Stimulated activated effector memory CD8-positive, alpha-beta T cell treated with anti-CD3 and anti-CD28 coated beads, Interleukin-12 subunit alpha, Interleukin-12 subunit beta, amount 100 ng/mL, for 72 hours (primary cell): ENCODE measurements at regions not wholly inside any gene's neighbourhood (a gene's known extent, or its start where the extent isn't known, plus 50 kb on each side); places are given as distances from the start of the nearest gene placed in this dataset.
"Not testable (repeated sequence)": the region's sequence is repeated elsewhere in the genome, so short reads cannot be mapped to it uniquely, and the experiment has no call there.

Experiments
- ATAC-seq: fragments of 150-1000 bp; cut with Tn5 transposase; 2 replicates; pipeline ENCODE4 v1.10.0; 2021
- DNase-seq, 2 donors: peaks; one replicate each; pipeline ENCODE4 v3.0.0; 2021 to 2022; ENCODE audit warnings: low spot score in 2 of 2
- H3K27ac Mint-ChIP-seq: one replicate; pipeline ENCODE4 v1.8.0; 2022; ENCODE audit warnings: mild to moderate bottlenecking, mixed read lengths
- H3K36me3 Mint-ChIP-seq: one replicate; pipeline ENCODE4 v1.8.0; 2022; ENCODE audit warnings: mild to moderate bottlenecking, mixed read lengths
- H3K4me1 Mint-ChIP-seq: one replicate; pipeline ENCODE4 v1.8.0; 2022; ENCODE audit warnings: mixed read lengths
- H3K4me3 Mint-ChIP-seq: one replicate; pipeline ENCODE4 v1.8.0; 2022; ENCODE audit warnings: mild to moderate bottlenecking, mixed read lengths
- H3K9me3 Mint-ChIP-seq: one replicate; pipeline ENCODE4 v1.8.0; 2022; ENCODE audit warnings: mixed read lengths

DNA sequence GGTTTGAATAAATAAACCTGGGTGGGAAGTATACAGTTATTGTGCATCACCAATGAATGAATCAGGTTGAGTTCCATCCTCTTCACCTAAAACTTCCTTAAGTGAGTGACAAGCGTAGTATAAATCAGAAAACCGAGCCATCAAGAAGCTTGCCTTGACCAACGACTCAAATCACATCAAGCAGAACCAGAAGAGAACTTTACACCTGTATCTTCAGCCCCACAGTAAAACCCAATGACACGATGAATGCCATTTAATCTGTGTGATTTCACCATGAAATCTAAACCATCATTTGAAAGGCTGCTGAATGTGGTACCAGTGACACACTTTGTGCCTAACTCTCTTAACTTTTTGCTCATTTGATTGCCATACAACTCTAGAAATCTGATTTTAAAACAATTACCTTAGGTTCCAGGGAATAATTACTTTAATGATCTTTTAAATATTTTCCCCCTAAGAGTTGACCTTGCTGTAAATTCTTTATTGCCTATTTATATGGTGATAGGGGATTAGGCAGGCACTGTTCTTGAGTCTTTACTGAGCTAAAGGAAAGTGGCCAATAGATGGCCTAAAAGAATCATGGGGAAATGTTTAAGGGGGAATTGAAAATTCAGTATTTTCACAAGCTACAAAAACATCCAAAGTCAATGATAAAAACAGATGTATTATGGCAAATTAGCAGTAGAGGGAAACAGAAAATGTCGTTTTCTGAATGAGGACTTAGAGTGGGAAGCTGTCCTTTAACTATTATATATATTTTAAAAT, 152.0 kb upstream of the EYA4 start:
- no peaks in the 10 kb centered on the region for H3K9me3 Mint-ChIP-seq
- no peak for DNase-seq
- no peak overlapping the region for H3K27ac Mint-ChIP-seq
- no peak overlapping the region for H3K4me3 Mint-ChIP-seq
- H3K4me1 Mint-ChIP-seq: no peaks in the 10 kb centered on the region
- H3K36me3 Mint-ChIP-seq: no peaks in the 10 kb centered on the region
- no peak for ATAC-seq

DNA sequence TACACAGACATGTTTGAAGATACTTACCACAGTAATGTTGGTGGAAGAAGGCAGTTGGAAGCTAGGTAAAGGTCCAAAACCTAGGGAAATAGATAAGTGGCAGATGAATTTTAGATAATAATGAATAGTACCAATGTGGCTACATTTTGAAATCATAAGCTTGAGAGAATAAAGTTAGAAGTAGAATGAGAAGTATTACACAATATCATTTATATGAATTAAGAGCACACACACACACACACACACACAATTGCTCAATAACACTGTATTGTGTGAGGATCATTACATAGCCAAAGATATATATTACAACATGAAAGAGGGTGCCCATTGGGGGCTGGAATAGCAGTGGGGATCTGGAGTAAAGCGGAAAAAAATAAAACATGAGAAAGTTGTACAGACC, 149.0 kb upstream of the EYA4 start:
- no peak for ATAC-seq
- peaks cover 5% of the 10 kb centered on the region for H3K9me3 Mint-ChIP-seq
- no peak for DNase-seq
- no peak overlapping the region for H3K4me3 Mint-ChIP-seq
- no peak overlapping the region for H3K27ac Mint-ChIP-seq
- no peaks in the 10 kb centered on the region for H3K4me1 Mint-ChIP-seq
- no peaks in the 10 kb centered on the region for H3K36me3 Mint-ChIP-seq

DNA sequence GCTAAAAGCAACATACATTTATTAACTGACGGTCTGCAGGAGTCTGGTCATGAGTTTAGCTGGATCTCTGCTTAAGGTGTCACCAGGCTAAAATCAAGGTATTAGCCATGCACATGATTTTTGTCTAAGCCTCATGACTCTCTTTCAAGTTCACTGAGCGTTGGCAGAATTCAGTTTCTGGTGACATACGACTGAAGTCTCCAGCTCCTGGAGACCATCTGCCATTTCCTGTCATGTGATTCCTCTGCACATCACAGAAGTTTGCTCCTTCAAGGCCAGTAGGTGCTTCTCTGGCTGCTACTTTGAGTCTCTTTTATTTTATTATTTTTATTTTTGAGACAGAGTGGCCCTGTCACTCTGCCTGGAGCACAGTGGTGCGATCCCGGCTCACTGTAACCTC, 148.4 kb upstream of the EYA4 start:
- no peak overlapping the region for H3K4me3 Mint-ChIP-seq
- no peak for DNase-seq
- no peaks in the 10 kb centered on the region for H3K4me1 Mint-ChIP-seq
- no peak overlapping the region for H3K27ac Mint-ChIP-seq
- H3K9me3 Mint-ChIP-seq: peaks cover 7% of the 10 kb centered on the region
- no peak for ATAC-seq
- no peaks in the 10 kb centered on the region for H3K36me3 Mint-ChIP-seq

DNA sequence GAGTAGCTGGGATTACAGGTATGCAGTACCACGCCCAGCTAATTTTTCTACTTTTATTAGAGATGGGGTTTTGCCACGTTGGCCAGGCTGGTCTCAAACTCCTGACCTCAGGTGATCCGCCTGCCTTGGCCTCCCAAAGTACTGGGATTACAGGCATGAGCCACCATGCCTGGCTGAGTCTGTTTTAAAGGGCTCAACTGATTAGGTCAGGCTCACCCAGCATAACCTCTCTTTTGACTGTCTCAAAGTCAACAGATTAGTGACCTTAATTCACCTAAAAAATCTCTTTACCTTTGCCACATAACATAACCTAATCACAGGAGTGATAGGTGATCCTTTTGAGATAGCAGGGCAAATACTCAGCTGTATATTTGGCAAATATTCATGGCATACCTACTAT, 147.9 kb upstream of the EYA4 start:
- H3K36me3 Mint-ChIP-seq, DNase-seq, H3K9me3 Mint-ChIP-seq, H3K4me3 Mint-ChIP-seq, H3K4me1 Mint-ChIP-seq, H3K27ac Mint-ChIP-seq, ATAC-seq: not testable (repeated sequence)

DNA sequence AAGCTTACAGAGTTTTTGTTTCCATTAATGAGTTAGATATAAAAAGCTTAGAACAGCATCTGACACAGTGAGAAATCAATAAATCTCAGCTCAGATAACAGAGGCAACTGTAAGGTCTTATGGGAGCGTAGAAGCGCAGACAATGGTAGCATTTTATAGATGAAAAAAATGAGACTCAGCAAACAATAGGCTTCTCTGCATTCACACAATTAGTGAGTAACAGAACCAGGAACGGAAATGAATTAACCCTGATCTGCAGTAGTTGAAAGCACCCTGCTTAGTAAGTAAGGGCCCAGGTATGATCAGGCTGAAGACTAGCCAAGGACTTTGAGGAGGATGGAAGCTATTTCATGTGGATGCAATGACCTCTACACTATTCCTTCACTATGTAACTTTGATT, 147.2 kb upstream of the EYA4 start:
- no peak overlapping the region for H3K4me3 Mint-ChIP-seq
- H3K27ac Mint-ChIP-seq: no peak overlapping the region
- no peaks in the 10 kb centered on the region for H3K36me3 Mint-ChIP-seq
- no peak for DNase-seq
- H3K4me1 Mint-ChIP-seq: no peaks in the 10 kb centered on the region
- ATAC-seq: no peak
- H3K9me3 Mint-ChIP-seq: peaks cover 7% of the 10 kb centered on the region

DNA sequence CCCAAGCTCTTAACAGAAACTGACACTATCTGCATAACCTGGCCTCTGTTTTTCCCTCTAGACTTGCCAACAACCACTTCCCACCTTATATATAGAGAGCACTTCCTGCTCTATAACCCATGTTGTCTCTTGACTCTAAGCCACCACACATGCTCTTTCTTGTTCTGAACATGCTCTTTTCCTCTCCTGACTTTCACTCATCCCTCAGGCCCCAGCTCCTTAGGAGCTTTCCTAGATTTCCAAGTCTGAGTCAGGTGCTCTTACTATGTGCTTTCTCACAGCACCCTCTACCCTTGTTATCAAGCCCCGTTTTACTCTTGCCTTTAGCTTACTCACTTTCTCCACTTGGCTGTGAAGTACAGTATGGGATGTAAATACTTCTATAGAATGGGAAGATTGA, 143.9 kb upstream of the EYA4 start:
- Mint-ChIP-seq H3K36me3 (no peaks in the 10 kb centered on the region), H3K9me3 (peaks cover 7% of the 10 kb centered on the region), H3K27ac (no peak overlapping the region), H3K4me3 (no peak overlapping the region), H3K4me1 (no peaks in the 10 kb centered on the region)
- no peak for ATAC-seq
- no peak for DNase-seq

DNA sequence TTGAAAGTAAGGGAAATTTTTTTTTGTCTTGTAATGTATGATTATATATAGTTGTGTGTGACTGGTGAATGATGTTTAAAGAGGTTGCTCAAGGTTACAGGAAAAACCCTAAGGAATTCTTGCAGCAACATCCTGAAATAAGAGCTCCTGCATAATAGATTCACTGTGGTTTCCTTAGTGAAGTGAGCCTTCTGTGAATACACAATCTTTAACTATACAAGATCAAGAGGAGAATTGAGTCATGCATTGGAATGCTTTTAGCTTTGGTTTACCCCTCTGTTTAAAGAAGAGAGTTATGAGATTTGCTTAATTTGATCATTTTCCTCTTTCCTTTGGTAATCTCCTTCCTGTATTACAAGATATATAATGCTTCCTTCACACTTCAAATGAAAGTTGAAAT, 141.6 kb upstream of the EYA4 start:
- no peaks in the 10 kb centered on the region for H3K4me1 Mint-ChIP-seq

DNA sequence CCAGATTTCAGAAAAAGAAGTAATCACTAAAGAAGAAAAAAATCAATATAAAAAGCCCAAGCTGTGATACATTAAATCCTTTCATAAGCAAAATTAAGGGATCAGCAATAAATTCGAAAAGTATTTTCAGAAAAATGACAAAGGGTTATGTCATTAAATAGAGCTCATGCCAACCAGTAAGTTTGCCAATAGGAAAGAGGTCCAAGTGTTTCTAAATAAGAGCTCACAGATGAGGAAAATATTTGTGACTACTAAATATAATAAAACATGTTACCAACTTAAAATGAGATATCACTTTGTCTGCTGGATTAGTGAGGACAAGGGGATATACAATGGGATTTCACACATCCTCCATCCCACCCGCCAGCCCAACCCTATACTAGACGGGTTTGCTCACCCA, 140.3 kb upstream of the EYA4 start:
- H3K36me3 Mint-ChIP-seq: no peaks in the 10 kb centered on the region
- H3K9me3 Mint-ChIP-seq: peaks cover 7% of the 10 kb centered on the region
- DNase-seq (no peak), ATAC-seq (no peak)
- H3K27ac Mint-ChIP-seq: no peak overlapping the region
- H3K4me3 Mint-ChIP-seq: no peak overlapping the region
- no peaks in the 10 kb centered on the region for H3K4me1 Mint-ChIP-seq

More for the DNA sequence above, 141.6 kb upstream of the EYA4 start:
- ATAC-seq (no peak), DNase-seq (no peak)
- Mint-ChIP-seq H3K9me3 (peaks cover 7% of the 10 kb centered on the region), H3K27ac (no peak overlapping the region), H3K4me3 (no peak overlapping the region), H3K36me3 (no peaks in the 10 kb centered on the region)

DNA sequence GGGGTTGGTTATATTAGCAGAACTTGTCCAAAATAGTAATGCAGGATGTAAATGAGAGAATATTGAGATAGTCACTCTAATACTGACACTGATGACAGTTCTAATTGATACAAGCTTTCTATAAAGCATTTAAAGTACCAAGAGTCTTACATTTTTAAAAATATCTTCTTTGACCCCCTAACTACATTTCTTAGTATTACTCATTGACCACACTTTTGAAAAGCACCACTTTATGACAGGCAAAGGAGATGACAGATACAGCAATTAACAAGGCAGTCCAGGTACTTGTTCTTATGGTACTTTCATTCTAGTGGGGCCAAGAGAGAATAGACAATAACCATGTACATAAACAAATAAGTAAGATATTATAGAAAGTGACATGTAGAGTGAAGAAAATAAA, 139.4 kb upstream of the EYA4 start:
- Mint-ChIP-seq H3K27ac (no peak overlapping the region), H3K4me1 (no peaks in the 10 kb centered on the region), H3K9me3 (peaks cover 5% of the 10 kb centered on the region), H3K36me3 (no peaks in the 10 kb centered on the region), H3K4me3 (no peak overlapping the region)
- ATAC-seq (no peak), DNase-seq (no peak)

DNA sequence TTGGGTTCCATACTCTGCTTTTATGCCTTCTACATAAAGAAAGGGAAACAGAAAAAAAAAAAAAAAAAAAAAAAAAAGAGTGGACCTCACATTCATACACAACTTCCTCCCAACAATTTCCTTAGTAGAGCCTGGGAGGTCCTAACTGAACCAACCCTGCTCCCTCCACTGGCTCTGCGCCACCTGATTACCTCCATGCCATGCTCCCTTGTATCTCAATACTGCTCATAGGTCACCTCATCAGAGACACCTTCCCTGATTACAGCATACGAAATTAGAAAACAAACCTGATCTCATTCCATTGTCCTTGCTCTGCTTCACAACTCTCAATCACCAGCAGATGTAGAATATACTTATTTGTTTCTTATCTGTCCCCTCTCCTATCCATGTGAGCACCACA, 134.2 kb upstream of the EYA4 start:
- DNase-seq (no peak), ATAC-seq (no peak)
- Mint-ChIP-seq H3K27ac (no peak overlapping the region), H3K9me3 (peaks cover 3% of the 10 kb centered on the region), H3K36me3 (no peaks in the 10 kb centered on the region), H3K4me1 (no peaks in the 10 kb centered on the region), H3K4me3 (no peak overlapping the region)

DNA sequence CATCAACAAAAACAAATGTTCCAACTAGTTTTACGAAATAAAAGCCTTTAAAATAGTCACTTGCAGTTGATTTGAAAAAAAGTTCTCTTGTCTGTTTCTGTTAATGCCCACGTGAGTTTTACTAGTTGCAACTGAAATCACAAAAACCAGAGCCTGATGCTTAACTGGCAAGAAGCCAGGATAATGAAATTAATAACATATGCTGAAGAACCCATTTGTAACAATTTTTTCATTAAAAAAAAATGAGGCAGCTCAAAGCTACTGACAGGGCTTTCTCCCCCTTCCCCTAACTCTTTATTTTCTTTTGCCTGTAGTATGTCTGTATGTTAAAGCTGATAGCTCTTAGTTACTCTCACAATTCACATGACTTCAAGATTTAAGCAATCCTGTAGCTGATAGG, 132.7 kb upstream of the EYA4 start:
- ATAC-seq: no peak
- H3K4me3 Mint-ChIP-seq: no peak overlapping the region

DNA sequence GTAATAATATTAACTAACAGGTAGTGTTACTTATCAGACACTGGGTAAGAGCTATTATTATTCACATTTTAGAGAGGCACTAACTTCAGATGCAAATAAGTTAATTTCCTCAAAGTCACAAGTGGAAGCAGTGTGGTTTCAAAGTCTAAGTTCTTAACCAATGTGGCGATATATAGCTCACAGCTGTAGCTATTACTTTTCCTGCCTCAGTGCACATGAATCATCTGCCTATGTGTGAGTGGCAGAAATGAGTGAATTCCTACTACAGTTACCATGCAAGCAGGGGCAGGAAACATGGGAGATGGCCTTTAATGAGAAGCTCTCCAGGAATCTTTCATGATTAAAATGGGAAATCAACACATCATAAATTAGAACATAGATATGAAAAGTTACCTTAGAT, 126.2 kb upstream of the EYA4 start:
- ATAC-seq (no peak), DNase-seq (no peak)
- Mint-ChIP-seq H3K9me3 (peaks cover 4% of the 10 kb centered on the region), H3K4me3 (no peak overlapping the region), H3K27ac (no peak overlapping the region), H3K4me1 (no peaks in the 10 kb centered on the region), H3K36me3 (no peaks in the 10 kb centered on the region)

More for the DNA sequence above, 132.7 kb upstream of the EYA4 start:
- no peak for DNase-seq
- Mint-ChIP-seq H3K36me3 (no peaks in the 10 kb centered on the region), H3K9me3 (peaks cover 3% of the 10 kb centered on the region), H3K27ac (no peak overlapping the region), H3K4me1 (no peaks in the 10 kb centered on the region)

DNA sequence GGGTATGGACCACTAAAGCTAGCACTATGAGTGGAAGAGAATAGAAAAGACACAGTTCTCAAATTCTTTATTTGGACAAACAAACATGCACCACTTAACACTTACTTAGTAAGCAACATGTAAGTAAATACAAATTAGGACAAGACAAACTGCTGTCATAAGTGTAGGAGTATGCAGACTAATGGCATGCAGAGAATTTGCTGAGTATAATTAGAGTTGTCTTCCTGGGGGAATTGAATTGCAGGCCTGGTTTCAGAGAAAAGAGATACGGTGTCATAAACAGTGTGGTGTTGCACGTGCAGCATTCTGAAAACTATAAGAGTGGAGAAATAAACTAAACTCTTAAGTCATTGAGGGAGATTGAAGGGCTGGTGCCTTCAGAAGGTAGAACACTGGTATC, 125.2 kb upstream of the EYA4 start:
- Mint-ChIP-seq H3K36me3 (no peaks in the 10 kb centered on the region), H3K4me1 (no peaks in the 10 kb centered on the region), H3K9me3 (peaks cover 10% of the 10 kb centered on the region), H3K4me3 (no peak overlapping the region), H3K27ac (no peak overlapping the region)
- DNase-seq (no peak), ATAC-seq (no peak)

DNA sequence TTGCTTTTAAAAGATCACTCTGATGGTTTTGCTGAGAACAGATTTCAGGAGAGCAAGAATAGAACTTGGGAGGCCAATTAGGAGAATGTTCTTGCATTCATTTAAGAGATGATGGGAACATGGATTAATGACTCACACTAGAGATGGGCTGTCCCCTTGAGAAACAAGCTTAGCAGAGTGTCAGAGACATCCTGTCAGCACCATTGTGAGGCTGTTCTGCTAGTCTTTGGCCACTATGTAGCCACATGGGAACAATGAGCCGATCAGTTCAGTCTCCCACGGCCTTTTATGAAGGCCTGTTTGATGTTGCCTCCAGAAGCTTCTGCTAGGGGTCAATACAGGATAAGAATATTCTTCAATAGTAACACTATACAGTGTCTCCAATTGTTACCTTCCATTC, 113.0 kb upstream of the EYA4 start:
- no peaks in the 10 kb centered on the region for H3K4me1 Mint-ChIP-seq
- ATAC-seq (peak; percentile 22), DNase-seq (no peak)
- H3K9me3 Mint-ChIP-seq: peaks cover 5% of the 10 kb centered on the region
- H3K4me3 Mint-ChIP-seq: no peak overlapping the region
- no peak overlapping the region for H3K27ac Mint-ChIP-seq
- no peaks in the 10 kb centered on the region for H3K36me3 Mint-ChIP-seq

DNA sequence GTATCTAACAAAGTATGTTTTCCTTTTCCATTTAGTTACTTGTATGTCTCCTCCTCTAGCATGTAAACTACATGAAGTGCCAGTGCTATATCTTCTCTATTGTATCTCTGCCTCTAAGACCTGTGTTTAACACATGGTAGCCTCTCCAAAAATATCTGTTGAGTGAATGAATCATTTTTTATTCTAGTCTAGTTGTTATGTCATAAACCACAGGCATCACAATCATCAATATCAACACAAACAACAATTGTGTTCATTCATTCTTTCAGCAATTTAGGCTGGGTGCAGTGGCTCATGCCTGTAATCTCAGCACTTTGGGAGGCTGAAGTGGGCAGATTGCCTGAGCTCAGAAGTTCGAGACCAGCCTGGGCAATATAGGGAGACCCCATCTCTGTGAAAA, 111.6 kb upstream of the EYA4 start:
- Mint-ChIP-seq H3K27ac (no peak overlapping the region), H3K9me3 (peaks cover 5% of the 10 kb centered on the region), H3K4me3 (no peak overlapping the region), H3K36me3 (no peaks in the 10 kb centered on the region), H3K4me1 (no peaks in the 10 kb centered on the region)
- ATAC-seq (no peak), DNase-seq (no peak)

DNA sequence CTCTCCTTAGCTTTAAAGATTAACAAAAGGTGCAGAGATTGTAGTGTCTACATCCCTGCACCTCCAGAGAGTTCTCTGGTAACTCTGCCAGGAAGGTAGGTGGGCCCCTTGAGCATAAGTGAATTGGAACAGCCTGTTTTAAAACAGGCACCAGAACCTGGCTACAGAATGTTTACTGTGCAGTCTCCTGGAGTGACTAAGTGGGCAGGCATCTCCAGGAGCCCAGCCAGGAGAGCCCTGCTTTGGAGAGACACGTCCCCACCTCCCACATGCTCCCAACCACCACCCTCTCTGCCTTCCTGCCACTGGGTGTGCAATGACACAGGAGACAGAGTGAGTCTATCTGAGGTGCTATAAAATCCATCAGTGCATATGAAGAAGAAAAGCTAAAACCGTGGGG, 110.3 kb upstream of the EYA4 start:
- Mint-ChIP-seq H3K4me3 (no peak overlapping the region), H3K4me1 (no peaks in the 10 kb centered on the region), H3K9me3 (peaks cover 2% of the 10 kb centered on the region), H3K27ac (no peak overlapping the region), H3K36me3 (no peaks in the 10 kb centered on the region)
- DNase-seq (no peak), ATAC-seq (no peak)
